Putamen (tissue), 1 donor: ENCODE measurements at regions not wholly inside any gene's neighbourhood (a gene's known extent, or its start where the extent isn't known, plus 50 kb on each side); places are given as distances from the start of the nearest gene placed in this dataset.

Experiments used
- DNase-seq: peaks from one replicate; pipeline ENCODE4 v3.0.0-alpha.2; 2016; ENCODE audit warnings: low spot score

- DNase-seq: no peak
These were observed 196.6 kb downstream of the HS3ST3A1 start for GRCh38 chr17:13405080-13405479.

- DNase-seq: no peak
These were observed 197.5 kb downstream of the HS3ST3A1 start for GRCh38 chr17:13403982-13404946.

GRCh38 chr17:13400491-13400890, 201.2 kb downstream of the HS3ST3A1 start:
- DNase-seq: no peak

GRCh38 chr17:13398853-13399252, 202.9 kb downstream of the HS3ST3A1 start:
- DNase-seq: no peak

- no peak for DNase-seq
These were observed 203.6 kb downstream of the HS3ST3A1 start for GRCh38 chr17:13398091-13398490.

GRCh38 chr17:13395862-13396261, 205.9 kb downstream of the HS3ST3A1 start:
- no peak for DNase-seq

GRCh38 chr17:13395346-13395745, 206.4 kb downstream of the HS3ST3A1 start:
- no peak for DNase-seq

GRCh38 chr17:13393841-13394710, 207.7 kb downstream of the HS3ST3A1 start:
- DNase-seq: peak; percentile 29

- no peak for DNase-seq
These were observed 213.8 kb downstream of the HS3ST3A1 start for GRCh38 chr17:13387952-13388351.

GRCh38 chr17:13387236-13387635, 214.5 kb downstream of the HS3ST3A1 start:
- no peak for DNase-seq

GRCh38 chr17:13385481-13385911, 216.2 kb downstream of the HS3ST3A1 start:
- no peak for DNase-seq

- DNase-seq: no peak
These were observed 217.1 kb downstream of the HS3ST3A1 start for GRCh38 chr17:13384626-13385025.

- no peak for DNase-seq
These were observed 223.4 kb downstream of the HS3ST3A1 start for GRCh38 chr17:13378361-13378760.

GRCh38 chr17:13374203-13375143, 227.3 kb downstream of the HS3ST3A1 start:
- peak; percentile 40 for DNase-seq

- DNase-seq: no peak
These were observed 229.3 kb downstream of the HS3ST3A1 start for GRCh38 chr17:13372432-13372831.

GRCh38 chr17:13367154-13367553, 234.6 kb downstream of the HS3ST3A1 start:
- DNase-seq: no peak

- DNase-seq: no peak
These were observed 236.4 kb downstream of the HS3ST3A1 start for GRCh38 chr17:13365331-13365730.

- no peak for DNase-seq
These were observed 238.0 kb downstream of the HS3ST3A1 start for GRCh38 chr17:13363771-13364170.

- DNase-seq: no peak
These were observed 239.2 kb downstream of the HS3ST3A1 start for GRCh38 chr17:13362341-13363122.

GRCh38 chr17:13359774-13360173, 242.0 kb downstream of the HS3ST3A1 start:
- no peak for DNase-seq

GRCh38 chr17:13355054-13355453, 246.7 kb downstream of the HS3ST3A1 start:
- DNase-seq: no peak
